ENCODE measurements at regions not wholly inside any gene's neighbourhood (a gene's known extent, or its start where the extent isn't known, plus 50 kb on each side); places are given as distances from the start of the nearest gene placed in this dataset.

DNA sequence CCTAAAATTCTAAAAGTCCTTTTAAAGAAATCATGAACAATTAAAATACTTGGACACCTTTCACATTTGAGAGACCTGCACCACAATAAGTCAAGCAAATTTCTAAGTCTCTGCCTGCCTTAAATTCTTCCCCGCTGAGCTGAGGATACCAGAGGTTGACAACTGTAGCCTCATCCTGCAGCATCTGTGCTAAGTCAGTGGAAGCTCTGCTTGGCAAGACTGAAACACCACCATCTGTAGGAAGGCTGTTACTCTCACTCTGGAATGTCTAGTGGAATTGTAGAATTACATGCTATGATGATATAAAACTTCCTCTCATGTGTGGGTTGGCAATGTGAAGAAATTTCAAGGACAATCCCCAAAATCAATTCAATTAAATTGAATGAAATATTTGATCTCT lies 1756.5 kb downstream of the NCAM2 start:
- no peak overlapping the region for H3K27ac ChIP-seq (ENCODE audit: low read length)
- ChIA-PET CTCF (no interaction called here), POLR2A (no interaction called here)
- in situ Hi-C loops (cut with HindIII; ENCODE audit: low pct_unique_long_range_greater_than_20kb, low sequenced_read_pairs) = no loop called here
- intact Hi-C loops (cut with micrococcal nuclease; ENCODE audit: unreplicated experiment) = no loop called here
- TF ChIP-seq POLR2AphosphoS5 (IDR thresholded peaks at IDR 0.05; ENCODE audit: low read depth, low read length) (no peak), SIN3A (IDR thresholded peaks at IDR 0.05; ENCODE audit: borderline replicate concordance, insufficient read depth, low read depth, low read length) (no peak), TCF7L2 (IDR thresholded peaks at IDR 0.05; ENCODE audit: low read depth, low read length) (no peak)
- TF ChIP-seq, protein P1, sequence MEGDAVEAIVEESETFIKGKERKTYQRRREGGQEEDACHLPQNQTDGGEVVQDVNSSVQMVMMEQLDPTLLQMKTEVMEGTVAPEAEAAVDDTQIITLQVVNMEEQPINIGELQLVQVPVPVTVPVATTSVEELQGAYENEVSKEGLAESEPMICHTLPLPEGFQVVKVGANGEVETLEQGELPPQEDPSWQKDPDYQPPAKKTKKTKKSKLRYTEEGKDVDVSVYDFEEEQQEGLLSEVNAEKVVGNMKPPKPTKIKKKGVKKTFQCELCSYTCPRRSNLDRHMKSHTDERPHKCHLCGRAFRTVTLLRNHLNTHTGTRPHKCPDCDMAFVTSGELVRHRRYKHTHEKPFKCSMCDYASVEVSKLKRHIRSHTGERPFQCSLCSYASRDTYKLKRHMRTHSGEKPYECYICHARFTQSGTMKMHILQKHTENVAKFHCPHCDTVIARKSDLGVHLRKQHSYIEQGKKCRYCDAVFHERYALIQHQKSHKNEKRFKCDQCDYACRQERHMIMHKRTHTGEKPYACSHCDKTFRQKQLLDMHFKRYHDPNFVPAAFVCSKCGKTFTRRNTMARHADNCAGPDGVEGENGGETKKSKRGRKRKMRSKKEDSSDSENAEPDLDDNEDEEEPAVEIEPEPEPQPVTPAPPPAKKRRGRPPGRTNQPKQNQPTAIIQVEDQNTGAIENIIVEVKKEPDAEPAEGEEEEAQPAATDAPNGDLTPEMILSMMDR (IDR thresholded peaks at IDR 0.05) = no peak
- H3K4me3 ChIP-seq (ENCODE audit: low read depth in 2 of 2, low read length in 2 of 2) = no peak overlapping the region
- H3K27me3 ChIP-seq (ENCODE audit: control insufficient read depth, insufficient read depth, low read length) = no peaks in the 10 kb centered on the region
- no peaks in the 10 kb centered on the region for H3K4me1 ChIP-seq (ENCODE audit: control insufficient read depth, insufficient read depth, low read length)
- ATAC-seq (no peak), DNase-seq (ENCODE audit: low read depth, low spot score) (no peak)
- no peaks in the 10 kb centered on the region for H3K9me3 ChIP-seq (ENCODE audit: control insufficient read depth, insufficient read depth, low read depth, low read length)
- H3K36me3 ChIP-seq (ENCODE audit: control insufficient read depth, insufficient read depth, low read length) = no peaks in the 10 kb centered on the region
- no TSS peak for BruUV-seq (replicated peaks)

DNA sequence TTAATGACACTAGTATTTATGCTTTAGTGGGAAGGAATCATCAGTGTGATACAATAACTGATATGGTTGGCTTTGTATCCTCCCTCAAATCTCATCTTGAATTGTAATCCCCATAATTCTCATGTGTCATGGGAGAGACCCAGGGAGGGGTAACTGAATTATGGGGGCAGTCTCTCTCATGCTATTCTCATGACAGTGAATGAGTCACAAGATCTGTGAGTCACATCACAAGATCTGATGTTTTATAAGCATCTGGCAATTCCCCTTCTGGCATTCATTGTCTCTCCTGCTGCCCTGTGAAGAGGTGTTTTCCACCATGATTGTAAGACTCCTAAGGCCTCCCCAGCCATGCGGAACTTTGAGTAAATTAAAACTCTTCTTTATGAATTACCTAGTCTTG lies 1760.3 kb downstream of the NCAM2 start:
- ChIA-PET CTCF (no interaction called here), POLR2A (no interaction called here)
- BruUV-seq (replicated peaks) = no TSS peak
- H3K4me1 ChIP-seq (ENCODE audit: control insufficient read depth, insufficient read depth, low read length) = no peaks in the 10 kb centered on the region
- H3K27ac ChIP-seq (ENCODE audit: low read length) = no peak overlapping the region
- intact Hi-C loops (cut with micrococcal nuclease; ENCODE audit: unreplicated experiment) = no loop called here
- no peaks in the 10 kb centered on the region for H3K27me3 ChIP-seq (ENCODE audit: control insufficient read depth, insufficient read depth, low read length)
- in situ Hi-C loops (cut with HindIII; ENCODE audit: low pct_unique_long_range_greater_than_20kb, low sequenced_read_pairs) = no loop called here
- DNase-seq (ENCODE audit: low read depth, low spot score) (no peak), ATAC-seq (no peak)
- no peak overlapping the region for H3K4me3 ChIP-seq (ENCODE audit: low read depth in 2 of 2, low read length in 2 of 2)
- no peaks in the 10 kb centered on the region for H3K9me3 ChIP-seq (ENCODE audit: control insufficient read depth, insufficient read depth, low read depth, low read length)
- TF ChIP-seq, protein P2, sequence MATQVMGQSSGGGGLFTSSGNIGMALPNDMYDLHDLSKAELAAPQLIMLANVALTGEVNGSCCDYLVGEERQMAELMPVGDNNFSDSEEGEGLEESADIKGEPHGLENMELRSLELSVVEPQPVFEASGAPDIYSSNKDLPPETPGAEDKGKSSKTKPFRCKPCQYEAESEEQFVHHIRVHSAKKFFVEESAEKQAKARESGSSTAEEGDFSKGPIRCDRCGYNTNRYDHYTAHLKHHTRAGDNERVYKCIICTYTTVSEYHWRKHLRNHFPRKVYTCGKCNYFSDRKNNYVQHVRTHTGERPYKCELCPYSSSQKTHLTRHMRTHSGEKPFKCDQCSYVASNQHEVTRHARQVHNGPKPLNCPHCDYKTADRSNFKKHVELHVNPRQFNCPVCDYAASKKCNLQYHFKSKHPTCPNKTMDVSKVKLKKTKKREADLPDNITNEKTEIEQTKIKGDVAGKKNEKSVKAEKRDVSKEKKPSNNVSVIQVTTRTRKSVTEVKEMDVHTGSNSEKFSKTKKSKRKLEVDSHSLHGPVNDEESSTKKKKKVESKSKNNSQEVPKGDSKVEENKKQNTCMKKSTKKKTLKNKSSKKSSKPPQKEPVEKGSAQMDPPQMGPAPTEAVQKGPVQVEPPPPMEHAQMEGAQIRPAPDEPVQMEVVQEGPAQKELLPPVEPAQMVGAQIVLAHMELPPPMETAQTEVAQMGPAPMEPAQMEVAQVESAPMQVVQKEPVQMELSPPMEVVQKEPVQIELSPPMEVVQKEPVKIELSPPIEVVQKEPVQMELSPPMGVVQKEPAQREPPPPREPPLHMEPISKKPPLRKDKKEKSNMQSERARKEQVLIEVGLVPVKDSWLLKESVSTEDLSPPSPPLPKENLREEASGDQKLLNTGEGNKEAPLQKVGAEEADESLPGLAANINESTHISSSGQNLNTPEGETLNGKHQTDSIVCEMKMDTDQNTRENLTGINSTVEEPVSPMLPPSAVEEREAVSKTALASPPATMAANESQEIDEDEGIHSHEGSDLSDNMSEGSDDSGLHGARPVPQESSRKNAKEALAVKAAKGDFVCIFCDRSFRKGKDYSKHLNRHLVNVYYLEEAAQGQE (IDR thresholded peaks at IDR 0.05; ENCODE audit: insufficient read depth in 1 of 2, low read depth in 2 of 2, low read length in 1 of 2) = no peak
- no peak for TF ChIP-seq POLR2AphosphoS5 (IDR thresholded peaks at IDR 0.05; ENCODE audit: low read depth, low read length)
- TF ChIP-seq, protein P1 (IDR thresholded peaks at IDR 0.05) = no peak
- no peak for TF ChIP-seq TCF7L2 (IDR thresholded peaks at IDR 0.05; ENCODE audit: low read depth, low read length)
- TF ChIP-seq SIN3A (IDR thresholded peaks at IDR 0.05; ENCODE audit: borderline replicate concordance, insufficient read depth, low read depth, low read length) = no peak
- H3K36me3 ChIP-seq (ENCODE audit: control insufficient read depth, insufficient read depth, low read length) = no peaks in the 10 kb centered on the region

Measured in Panc1 (cell line).